ENCODE measurements at regions not wholly inside any gene's neighbourhood (a gene's known extent, or its start where the extent isn't known, plus 50 kb on each side); places are given as distances from the start of the nearest gene placed in this dataset.

- TF ChIP-seq CTCF (conservative IDR thresholded peaks at IDR 0.05; ENCODE audit: low read length) (no peak), EZH2phosphoT487 (IDR thresholded peaks at IDR 0.05; ENCODE audit: borderline replicate concordance, low read depth, low read length) (no peak)
These were observed 434.8 kb upstream of the HTR1E start for GRCh38 chr6:86502497-86502896.

Data from OCI-LY7 (cell line).